DOHH2 (cell line): ENCODE measurements at regions not wholly inside any gene's neighbourhood (a gene's known extent, or its start where the extent isn't known, plus 50 kb on each side); places are given as distances from the start of the nearest gene placed in this dataset.
"Not testable (repeated sequence)": the region's sequence is repeated elsewhere in the genome, so short reads cannot be mapped to it uniquely, and the experiment has no call there.

Experiments used
- H3F3A ChIP-seq: fragments of 200-600 bp; sonication (generic), shearing (Covaris generic); 2 replicates; pipeline ENCODE4 v1.6.0; 2016; ENCODE audit warnings: antibody characterized with exemption, mild to moderate bottlenecking; ENCODE audit not compliant: control insufficient read depth, insufficient read depth
- H3K27ac ChIP-seq: fragments of 200-600 bp; sonication (generic); 2 replicates; pipeline ENCODE4 v1.5.1; 2014; ENCODE audit warnings: low read depth, mild to moderate bottlenecking, low read length, moderate library complexity
- H3K27me3 ChIP-seq: fragments of 200-600 bp; sonication (generic); 2 replicates; pipeline ENCODE4 v1.6.1; 2014; ENCODE audit warnings: mild to moderate bottlenecking, low read length, mixed read lengths; ENCODE audit not compliant: control insufficient read depth
- H3K36me3 ChIP-seq: fragments of 200-600 bp; sonication (generic); 2 replicates; pipeline ENCODE4 v1.6.1; 2014; ENCODE audit warnings: mild to moderate bottlenecking, low read length, moderate library complexity, mixed read lengths; ENCODE audit not compliant: control insufficient read depth
- H3K4me1 ChIP-seq: fragments of 200-600 bp; sonication (generic); 2 replicates; pipeline ENCODE4 v1.6.1; 2014; ENCODE audit warnings: mild to moderate bottlenecking, low read length, mixed read lengths; ENCODE audit not compliant: control insufficient read depth
- H3K4me2 ChIP-seq: fragments of 200-600 bp; sonication (generic); 2 replicates; pipeline ENCODE4 v1.6.0; 2014; ENCODE audit warnings: mild to moderate bottlenecking, low read length, moderate library complexity
- H3K4me3 ChIP-seq: fragments of 200-600 bp; sonication (generic); 2 replicates; pipeline ENCODE4 v1.5.1; 2014; ENCODE audit warnings: mild to moderate bottlenecking, low read length, mixed read lengths
- H3K79me2 ChIP-seq: fragments of 200-600 bp; sonication (generic); 2 replicates; pipeline ENCODE4 v1.6.1; 2014; ENCODE audit warnings: mild to moderate bottlenecking, low read length, mixed read lengths; ENCODE audit not compliant: control insufficient read depth
- H3K9me2 ChIP-seq: fragments of 200-600 bp; sonication (generic); replicated peaks from 2 replicates; pipeline ENCODE4 v1.6.1; 2014; ENCODE audit warnings: mild to moderate bottlenecking, low read length, mixed read lengths; ENCODE audit not compliant: control insufficient read depth
- H3K9me3 ChIP-seq: fragments of 200-600 bp; sonication (generic); 2 replicates; pipeline ENCODE4 v1.6.1; 2014; ENCODE audit warnings: antibody characterized with exemption, low read length, mixed read lengths; ENCODE audit not compliant: control insufficient read depth, insufficient read depth
- H4K20me1 ChIP-seq: fragments of 200-600 bp; sonication (generic); 2 replicates; pipeline ENCODE4 v1.6.0; 2014; ENCODE audit warnings: low read depth, mild to moderate bottlenecking, antibody characterized with exemption, low read length, moderate library complexity; ENCODE audit not compliant: control insufficient read depth, insufficient read depth
- EZH2phosphoT487 ChIP-seq: fragments of 200-600 bp; sonication (generic); IDR thresholded peaks from 2 replicates; pipeline ENCODE4 v1.6.1; 2017; ENCODE audit warnings: borderline replicate concordance, mild to moderate bottlenecking, antibody characterized with exemption, low read length, moderate library complexity, mixed read lengths
- TF ChIP-seq, protein P1 (sequence below): fragments of 200-600 bp; sonication (generic); IDR thresholded peaks from one replicate; pipeline ENCODE4 v1.5.1; 2014; ENCODE audit warnings: antibody characterized with exemption, mild to moderate bottlenecking, low read depth, low read length; ENCODE audit not compliant: poor library complexity, severe bottlenecking

DNA sequence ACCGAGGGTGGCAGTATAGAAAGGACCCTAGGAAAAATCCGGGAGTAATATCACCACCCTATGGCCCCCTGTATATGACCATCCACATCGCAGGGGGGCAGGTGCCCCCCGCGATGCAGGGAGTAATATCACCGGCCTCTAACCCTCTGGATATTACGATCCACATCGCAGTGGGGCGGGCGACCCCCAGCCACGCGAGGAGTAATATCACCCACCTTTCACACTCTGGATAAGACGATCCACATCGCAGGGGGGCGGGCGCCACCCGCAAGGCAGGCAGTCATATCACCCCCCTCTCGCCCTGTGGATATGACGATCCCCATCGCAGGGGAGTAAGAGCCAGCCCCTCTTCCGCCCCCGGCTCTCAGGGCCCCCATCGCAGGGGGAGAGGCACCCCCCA is 76.7 kb upstream of the RUBCNL start:
- Histone ChIP-seq H4K20me1 (no peaks in the 10 kb centered on the region), H3F3A (no peaks in the 10 kb centered on the region), H3K9me3 (no peaks in the 10 kb centered on the region), H3K27me3 (no peaks in the 10 kb centered on the region), H3K4me2 (no peak overlapping the region), H3K9me2 (no peaks in the 10 kb centered on the region), H3K4me1 (no peaks in the 10 kb centered on the region), H3K27ac (no peak overlapping the region), H3K79me2 (no peaks in the 10 kb centered on the region), H3K36me3 (no peaks in the 10 kb centered on the region), H3K4me3 (no peak overlapping the region)
- TF ChIP-seq EZH2phosphoT487: no peak
- TF ChIP-seq, protein P1, sequence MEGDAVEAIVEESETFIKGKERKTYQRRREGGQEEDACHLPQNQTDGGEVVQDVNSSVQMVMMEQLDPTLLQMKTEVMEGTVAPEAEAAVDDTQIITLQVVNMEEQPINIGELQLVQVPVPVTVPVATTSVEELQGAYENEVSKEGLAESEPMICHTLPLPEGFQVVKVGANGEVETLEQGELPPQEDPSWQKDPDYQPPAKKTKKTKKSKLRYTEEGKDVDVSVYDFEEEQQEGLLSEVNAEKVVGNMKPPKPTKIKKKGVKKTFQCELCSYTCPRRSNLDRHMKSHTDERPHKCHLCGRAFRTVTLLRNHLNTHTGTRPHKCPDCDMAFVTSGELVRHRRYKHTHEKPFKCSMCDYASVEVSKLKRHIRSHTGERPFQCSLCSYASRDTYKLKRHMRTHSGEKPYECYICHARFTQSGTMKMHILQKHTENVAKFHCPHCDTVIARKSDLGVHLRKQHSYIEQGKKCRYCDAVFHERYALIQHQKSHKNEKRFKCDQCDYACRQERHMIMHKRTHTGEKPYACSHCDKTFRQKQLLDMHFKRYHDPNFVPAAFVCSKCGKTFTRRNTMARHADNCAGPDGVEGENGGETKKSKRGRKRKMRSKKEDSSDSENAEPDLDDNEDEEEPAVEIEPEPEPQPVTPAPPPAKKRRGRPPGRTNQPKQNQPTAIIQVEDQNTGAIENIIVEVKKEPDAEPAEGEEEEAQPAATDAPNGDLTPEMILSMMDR: no peak

DNA sequence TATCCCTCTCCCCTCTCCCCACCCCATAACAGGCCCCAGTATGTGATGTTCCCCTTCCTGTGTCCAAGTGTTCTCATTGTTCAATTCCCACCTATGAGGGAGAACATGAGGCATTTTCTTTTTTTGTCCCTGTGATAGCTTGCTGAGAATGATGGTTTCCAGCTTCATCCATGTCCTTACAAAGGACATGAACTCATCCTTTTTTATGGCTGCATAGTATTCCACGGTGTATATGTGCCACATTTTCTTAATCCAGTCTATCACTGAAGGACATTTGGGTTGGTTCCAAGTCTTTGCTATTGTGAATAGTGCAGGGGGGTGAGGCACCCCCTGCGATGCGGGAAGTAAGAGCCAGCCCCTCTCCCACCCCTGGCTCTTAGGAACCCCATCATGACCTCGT is 73.2 kb upstream of the RUBCNL start:
- not testable (repeated sequence) for H3K79me2 ChIP-seq, H3K4me2 ChIP-seq, H3K4me1 ChIP-seq, H3K27ac ChIP-seq, H3F3A ChIP-seq, H3K36me3 ChIP-seq, H3K4me3 ChIP-seq, H3K9me2 ChIP-seq, H4K20me1 ChIP-seq, H3K27me3 ChIP-seq, H3K9me3 ChIP-seq

DNA sequence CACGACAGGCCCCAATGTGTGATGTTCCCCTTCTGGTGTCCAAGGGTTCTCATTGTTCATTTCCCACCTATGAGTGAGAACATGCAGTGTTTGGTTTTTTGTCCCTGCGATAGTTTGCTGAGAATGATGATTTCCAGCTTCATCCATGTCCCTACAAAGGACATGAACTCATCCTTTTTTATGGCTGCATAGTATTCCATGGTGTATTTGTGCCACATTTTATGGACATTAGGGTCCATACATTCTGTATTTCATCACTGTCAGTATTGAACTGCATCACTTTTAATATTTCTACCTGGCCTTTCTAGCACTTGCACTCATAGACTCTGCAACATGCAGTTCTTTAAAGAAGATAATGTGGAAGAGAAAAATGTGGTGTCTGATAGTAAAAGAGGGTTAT is 70.2 kb upstream of the RUBCNL start:
- H4K20me1 ChIP-seq, H3K4me2 ChIP-seq, H3K4me3 ChIP-seq, H3K9me2 ChIP-seq, H3K79me2 ChIP-seq, H3K27ac ChIP-seq, H3K9me3 ChIP-seq, H3K27me3 ChIP-seq, H3K4me1 ChIP-seq, H3F3A ChIP-seq, H3K36me3 ChIP-seq: not testable (repeated sequence)

DNA sequence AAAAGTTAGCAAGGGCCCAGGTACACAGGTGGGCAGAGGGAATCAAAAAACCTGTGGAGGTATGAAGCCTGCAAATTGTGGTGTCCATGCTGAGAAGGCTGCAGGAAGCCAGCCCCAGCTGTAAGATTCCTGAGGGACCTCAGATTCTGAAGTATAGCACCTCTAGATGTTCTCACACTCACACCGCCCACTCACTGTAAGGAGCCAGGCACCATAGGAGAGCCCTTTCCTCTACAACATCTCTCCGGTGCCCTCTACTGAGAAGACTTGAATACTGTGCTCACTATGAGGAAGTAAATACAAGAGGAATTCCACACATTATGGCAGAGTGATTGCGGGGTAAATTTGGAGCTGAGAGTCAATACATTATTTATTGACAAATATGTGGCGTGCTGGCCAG is 68.9 kb upstream of the RUBCNL start:
- not testable (repeated sequence) for H3K9me3 ChIP-seq, H3K27ac ChIP-seq, H3K79me2 ChIP-seq, H3K4me2 ChIP-seq, H3K36me3 ChIP-seq, H3K4me3 ChIP-seq, H3K4me1 ChIP-seq, H3K9me2 ChIP-seq, H4K20me1 ChIP-seq, H3K27me3 ChIP-seq, H3F3A ChIP-seq
- TF ChIP-seq, protein P1: peak; percentile 52

DNA sequence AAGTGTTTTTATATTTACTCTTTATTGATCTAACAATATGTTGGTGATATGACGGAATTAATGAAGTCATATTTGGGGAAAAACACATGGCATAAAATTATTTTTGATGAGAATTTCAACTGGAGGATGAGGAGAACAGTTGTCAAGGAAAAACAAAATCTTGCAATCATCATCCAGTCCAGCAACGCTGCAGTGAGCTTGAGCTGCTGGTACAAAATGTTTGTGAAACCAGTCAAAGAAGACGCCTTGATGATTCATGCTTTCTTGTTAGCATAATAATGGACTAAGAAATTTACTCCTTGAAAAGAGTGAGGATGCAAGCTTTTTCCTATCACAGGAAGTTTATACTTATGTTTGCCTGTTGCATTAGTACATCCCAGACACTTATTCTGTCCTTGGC is 64.1 kb upstream of the RUBCNL start:
- not testable (repeated sequence) for H3K4me1 ChIP-seq, H3K9me2 ChIP-seq, H3K36me3 ChIP-seq, H3K9me3 ChIP-seq, H3K4me3 ChIP-seq, H3F3A ChIP-seq, H4K20me1 ChIP-seq, H3K27ac ChIP-seq, H3K27me3 ChIP-seq, H3K4me2 ChIP-seq, H3K79me2 ChIP-seq

DNA sequence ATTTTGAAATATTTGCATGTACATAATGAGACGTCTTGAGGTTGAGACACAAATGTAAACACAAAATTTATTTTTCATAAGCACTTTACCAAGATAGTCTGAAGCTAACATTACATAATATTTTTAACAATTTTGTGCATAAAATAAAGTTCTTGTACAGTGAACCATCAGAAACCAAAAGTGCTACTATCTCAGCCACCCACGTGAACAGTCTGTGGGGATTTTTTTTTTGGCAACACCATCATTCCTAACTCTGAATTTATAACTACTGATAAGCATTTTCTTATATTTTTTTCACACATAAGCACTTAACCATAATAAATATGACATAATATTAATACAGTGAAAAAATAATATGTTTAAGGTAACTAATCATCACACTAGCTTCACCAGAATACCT is 62.9 kb upstream of the RUBCNL start:
- not testable (repeated sequence) for H3K27me3 ChIP-seq, H3K79me2 ChIP-seq, H3K9me3 ChIP-seq, H3F3A ChIP-seq, H3K27ac ChIP-seq, H3K36me3 ChIP-seq, H3K4me1 ChIP-seq, H3K9me2 ChIP-seq, H4K20me1 ChIP-seq, H3K4me3 ChIP-seq, H3K4me2 ChIP-seq

DNA sequence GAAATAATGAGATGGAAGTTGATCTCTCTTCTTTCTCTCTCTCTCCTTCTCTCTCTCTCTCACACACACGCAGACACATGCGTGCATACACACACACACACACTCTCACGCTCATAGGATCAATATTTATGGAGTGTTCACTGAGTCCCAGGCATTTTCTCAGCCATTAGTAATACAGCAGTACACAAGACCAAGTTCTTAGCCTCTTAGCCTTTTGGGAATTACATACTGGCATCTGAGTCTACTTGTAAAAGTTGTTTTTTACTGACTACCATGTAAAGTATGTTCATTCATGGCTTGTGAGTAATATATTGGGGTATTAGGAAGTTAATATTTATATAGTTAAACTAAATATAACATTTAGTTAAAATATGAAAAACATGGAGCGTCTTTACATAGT is 61.1 kb upstream of the RUBCNL start:
- not testable (repeated sequence) for H3K4me3 ChIP-seq, H4K20me1 ChIP-seq, H3K79me2 ChIP-seq, H3K27ac ChIP-seq, H3K9me3 ChIP-seq, H3K9me2 ChIP-seq, H3K27me3 ChIP-seq, H3K36me3 ChIP-seq, H3F3A ChIP-seq, H3K4me1 ChIP-seq, H3K4me2 ChIP-seq
